HepG2 (cell line): ENCODE measurements at regions not wholly inside any gene's neighbourhood (a gene's known extent, or its start where the extent isn't known, plus 50 kb on each side); places are given as distances from the start of the nearest gene placed in this dataset.

Experiments used
- GATA4 ChIP-seq: sonication (generic); IDR thresholded peaks from 2 replicates; pipeline ENCODE4 v1.6.1; 2016; ENCODE audit warnings: antibody characterized with exemption, low read depth, borderline replicate concordance
- GATAD1 ChIP-seq: IDR thresholded peaks from 2 replicates; pipeline ENCODE4 v1.6.1; 2016; ENCODE audit warnings: missing genetic modification reagents, missing compliant biosample characterization
- HES4 ChIP-seq: sonication (generic); formaldehyde crosslinking; IDR thresholded peaks from 2 replicates; pipeline ENCODE4 v1.9.0; 2021; ENCODE audit warnings: mild to moderate bottlenecking, missing genetic modification reagents, borderline replicate concordance
- HOXA9 ChIP-seq: sonication (generic); formaldehyde crosslinking; IDR thresholded peaks from 2 replicates; pipeline ENCODE4 v1.8.1; 2022; ENCODE audit warnings: missing genetic modification reagents, mild to moderate bottlenecking, moderate library complexity, borderline replicate concordance
- IRF2 ChIP-seq: IDR thresholded peaks from 2 replicates; pipeline ENCODE4 v1.6.1; 2018; ENCODE audit warnings: missing genetic modification reagents, missing compliant biosample characterization
- KDM2A ChIP-seq: sonication (generic); formaldehyde crosslinking; IDR thresholded peaks from 2 replicates; pipeline ENCODE4 v1.4.0; 2020; ENCODE audit warnings: low read depth, missing genetic modification reagents, borderline replicate concordance
- TARDBP ChIP-seq: sonication (generic); formaldehyde crosslinking; IDR thresholded peaks from 2 replicates; pipeline ENCODE4 v1.8.0; 2022; ENCODE audit warnings: mild to moderate bottlenecking, missing genetic modification reagents
- U2AF2 ChIP-seq: fragments of 200-400 bp; formaldehyde crosslinking; IDR thresholded peaks from 2 replicates; pipeline ENCODE4 v1.6.1; 2017; ENCODE audit warnings: low read depth, mild to moderate bottlenecking, low read length
- ZBTB7B ChIP-seq: sonication (generic); formaldehyde crosslinking; IDR thresholded peaks from 2 replicates; pipeline ENCODE4 v1.4.0; 2020; ENCODE audit warnings: missing genetic modification reagents
- ZFP41 ChIP-seq: sonication (generic); formaldehyde crosslinking; IDR thresholded peaks from 2 replicates; pipeline ENCODE4 v1.4.0; 2020; ENCODE audit warnings: mild to moderate bottlenecking, missing genetic modification reagents, borderline replicate concordance
- ZNF3 ChIP-seq: IDR thresholded peaks from 2 replicates; pipeline ENCODE4 v1.7.0; 2017; ENCODE audit warnings: inconsistent platforms
- ZNF530 ChIP-seq: sonication (generic); formaldehyde crosslinking; IDR thresholded peaks from 2 replicates; pipeline ENCODE4 v1.5.0; 2020; ENCODE audit warnings: low read depth, mild to moderate bottlenecking, missing genetic modification reagents
- ZNF563 ChIP-seq: sonication (generic); formaldehyde crosslinking; IDR thresholded peaks from 2 replicates; pipeline ENCODE4 v1.8.0; 2022; ENCODE audit warnings: mild to moderate bottlenecking, moderate library complexity, missing genetic modification reagents
- ZNF713 ChIP-seq: sonication (generic); formaldehyde crosslinking; IDR thresholded peaks from 2 replicates; pipeline ENCODE4 v1.4.0; 2020; ENCODE audit warnings: mild to moderate bottlenecking, missing genetic modification reagents
- ZNF768 ChIP-seq: sonication (generic); formaldehyde crosslinking; IDR thresholded peaks from 2 replicates; pipeline ENCODE4 v1.4.0; 2020; ENCODE audit warnings: missing genetic modification reagents
- ZNF792 ChIP-seq: IDR thresholded peaks from 2 replicates; pipeline ENCODE4 v1.6.1; 2016
- ZNF816 ChIP-seq: sonication (generic); formaldehyde crosslinking; IDR thresholded peaks from 2 replicates; pipeline ENCODE4 v1.8.0; 2022; ENCODE audit warnings: missing genetic modification reagents, mild to moderate bottlenecking, borderline replicate concordance
- TF ChIP-seq, protein P1 (sequence below): sonication (generic); formaldehyde crosslinking; IDR thresholded peaks from 2 replicates; pipeline ENCODE4 v1.4.0; 2020; ENCODE audit warnings: mild to moderate bottlenecking, missing genetic modification reagents, borderline replicate concordance
- TF ChIP-seq, protein P2 (sequence below): sonication (generic); formaldehyde crosslinking; IDR thresholded peaks from 2 replicates; pipeline ENCODE4 v1.4.0; 2020; ENCODE audit warnings: missing genetic modification reagents, borderline replicate concordance
- TF ChIP-seq, protein P3 (sequence below): sonication (generic); formaldehyde crosslinking; IDR thresholded peaks from 2 replicates; pipeline ENCODE4 v1.4.0; 2020; ENCODE audit warnings: missing genetic modification reagents
- TF ChIP-seq, protein P4 (sequence below): sonication (generic); formaldehyde crosslinking; IDR thresholded peaks from 2 replicates; pipeline ENCODE4 v1.4.0; 2020; ENCODE audit warnings: missing genetic modification reagents

DNA sequence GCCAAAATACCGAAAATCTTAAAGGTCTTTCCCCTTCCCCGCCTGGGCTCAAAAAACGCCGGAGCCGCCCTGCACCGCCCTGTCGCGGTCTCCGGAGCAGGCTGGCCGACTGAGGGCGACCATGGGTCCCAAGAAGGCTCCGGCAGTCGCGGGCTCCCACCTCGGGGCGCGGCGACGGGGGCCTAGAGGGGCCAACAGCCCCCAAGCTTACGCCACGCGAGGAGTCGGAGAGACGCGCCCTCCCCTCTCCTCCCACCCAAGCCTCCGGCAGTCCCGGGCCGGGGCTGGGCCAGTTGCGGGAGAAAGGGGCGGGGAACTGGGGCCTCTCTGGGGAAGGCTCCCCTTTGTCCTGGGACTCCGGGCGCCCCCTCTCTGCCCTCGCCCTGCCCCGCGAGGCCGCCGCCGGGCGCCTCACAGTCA is 69.2 kb downstream of the GOLGA8B start (continued):
- TF ChIP-seq, protein P1, sequence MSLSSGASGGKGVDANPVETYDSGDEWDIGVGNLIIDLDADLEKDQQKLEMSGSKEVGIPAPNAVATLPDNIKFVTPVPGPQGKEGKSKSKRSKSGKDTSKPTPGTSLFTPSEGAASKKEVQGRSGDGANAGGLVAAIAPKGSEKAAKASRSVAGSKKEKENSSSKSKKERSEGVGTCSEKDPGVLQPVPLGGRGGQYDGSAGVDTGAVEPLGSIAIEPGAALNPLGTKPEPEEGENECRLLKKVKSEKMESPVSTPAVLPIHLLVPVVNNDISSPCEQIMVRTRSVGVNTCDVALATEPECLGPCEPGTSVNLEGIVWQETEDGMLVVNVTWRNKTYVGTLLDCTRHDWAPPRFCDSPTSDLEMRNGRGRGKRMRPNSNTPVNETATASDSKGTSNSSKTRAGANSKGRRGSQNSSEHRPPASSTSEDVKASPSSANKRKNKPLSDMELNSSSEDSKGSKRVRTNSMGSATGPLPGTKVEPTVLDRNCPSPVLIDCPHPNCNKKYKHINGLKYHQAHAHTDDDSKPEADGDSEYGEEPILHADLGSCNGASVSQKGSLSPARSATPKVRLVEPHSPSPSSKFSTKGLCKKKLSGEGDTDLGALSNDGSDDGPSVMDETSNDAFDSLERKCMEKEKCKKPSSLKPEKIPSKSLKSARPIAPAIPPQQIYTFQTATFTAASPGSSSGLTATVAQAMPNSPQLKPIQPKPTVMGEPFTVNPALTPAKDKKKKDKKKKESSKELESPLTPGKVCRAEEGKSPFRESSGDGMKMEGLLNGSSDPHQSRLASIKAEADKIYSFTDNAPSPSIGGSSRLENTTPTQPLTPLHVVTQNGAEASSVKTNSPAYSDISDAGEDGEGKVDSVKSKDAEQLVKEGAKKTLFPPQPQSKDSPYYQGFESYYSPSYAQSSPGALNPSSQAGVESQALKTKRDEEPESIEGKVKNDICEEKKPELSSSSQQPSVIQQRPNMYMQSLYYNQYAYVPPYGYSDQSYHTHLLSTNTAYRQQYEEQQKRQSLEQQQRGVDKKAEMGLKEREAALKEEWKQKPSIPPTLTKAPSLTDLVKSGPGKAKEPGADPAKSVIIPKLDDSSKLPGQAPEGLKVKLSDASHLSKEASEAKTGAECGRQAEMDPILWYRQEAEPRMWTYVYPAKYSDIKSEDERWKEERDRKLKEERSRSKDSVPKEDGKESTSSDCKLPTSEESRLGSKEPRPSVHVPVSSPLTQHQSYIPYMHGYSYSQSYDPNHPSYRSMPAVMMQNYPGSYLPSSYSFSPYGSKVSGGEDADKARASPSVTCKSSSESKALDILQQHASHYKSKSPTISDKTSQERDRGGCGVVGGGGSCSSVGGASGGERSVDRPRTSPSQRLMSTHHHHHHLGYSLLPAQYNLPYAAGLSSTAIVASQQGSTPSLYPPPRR (CRISPR knock-in tag): no peak
- TF ChIP-seq ZNF563: no peak
- no peak for TF ChIP-seq ZNF3
- TF ChIP-seq U2AF2: no peak
- no peak for TF ChIP-seq GATA4
- TF ChIP-seq, protein P2, sequence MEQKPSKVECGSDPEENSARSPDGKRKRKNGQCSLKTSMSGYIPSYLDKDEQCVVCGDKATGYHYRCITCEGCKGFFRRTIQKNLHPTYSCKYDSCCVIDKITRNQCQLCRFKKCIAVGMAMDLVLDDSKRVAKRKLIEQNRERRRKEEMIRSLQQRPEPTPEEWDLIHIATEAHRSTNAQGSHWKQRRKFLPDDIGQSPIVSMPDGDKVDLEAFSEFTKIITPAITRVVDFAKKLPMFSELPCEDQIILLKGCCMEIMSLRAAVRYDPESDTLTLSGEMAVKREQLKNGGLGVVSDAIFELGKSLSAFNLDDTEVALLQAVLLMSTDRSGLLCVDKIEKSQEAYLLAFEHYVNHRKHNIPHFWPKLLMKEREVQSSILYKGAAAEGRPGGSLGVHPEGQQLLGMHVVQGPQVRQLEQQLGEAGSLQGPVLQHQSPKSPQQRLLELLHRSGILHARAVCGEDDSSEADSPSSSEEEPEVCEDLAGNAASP (CRISPR knock-in tag): no peak
- TF ChIP-seq, protein P3, sequence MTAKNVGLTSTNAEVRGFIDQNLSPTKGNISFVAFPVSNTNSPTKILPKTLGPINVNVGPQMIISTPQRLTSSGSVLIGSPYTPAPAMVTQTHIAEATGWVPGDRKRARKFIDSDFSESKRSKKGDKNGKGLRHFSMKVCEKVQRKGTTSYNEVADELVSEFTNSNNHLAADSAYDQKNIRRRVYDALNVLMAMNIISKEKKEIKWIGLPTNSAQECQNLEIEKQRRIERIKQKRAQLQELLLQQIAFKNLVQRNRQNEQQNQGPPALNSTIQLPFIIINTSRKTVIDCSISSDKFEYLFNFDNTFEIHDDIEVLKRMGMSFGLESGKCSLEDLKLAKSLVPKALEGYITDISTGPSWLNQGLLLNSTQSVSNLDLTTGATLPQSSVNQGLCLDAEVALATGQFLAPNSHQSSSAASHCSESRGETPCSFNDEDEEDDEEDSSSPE (CRISPR knock-in tag): 0 out of 2 replicates have a peak, but pooled peaks have one; percentile 30
- TF ChIP-seq ZNF713 (CRISPR knock-in tag): no peak
- TF ChIP-seq GATAD1 (CRISPR knock-in tag): no peak
- TF ChIP-seq ZFP41 (CRISPR knock-in tag): no peak
- TF ChIP-seq ZNF530 (CRISPR knock-in tag): no peak
- TF ChIP-seq, protein P4, sequence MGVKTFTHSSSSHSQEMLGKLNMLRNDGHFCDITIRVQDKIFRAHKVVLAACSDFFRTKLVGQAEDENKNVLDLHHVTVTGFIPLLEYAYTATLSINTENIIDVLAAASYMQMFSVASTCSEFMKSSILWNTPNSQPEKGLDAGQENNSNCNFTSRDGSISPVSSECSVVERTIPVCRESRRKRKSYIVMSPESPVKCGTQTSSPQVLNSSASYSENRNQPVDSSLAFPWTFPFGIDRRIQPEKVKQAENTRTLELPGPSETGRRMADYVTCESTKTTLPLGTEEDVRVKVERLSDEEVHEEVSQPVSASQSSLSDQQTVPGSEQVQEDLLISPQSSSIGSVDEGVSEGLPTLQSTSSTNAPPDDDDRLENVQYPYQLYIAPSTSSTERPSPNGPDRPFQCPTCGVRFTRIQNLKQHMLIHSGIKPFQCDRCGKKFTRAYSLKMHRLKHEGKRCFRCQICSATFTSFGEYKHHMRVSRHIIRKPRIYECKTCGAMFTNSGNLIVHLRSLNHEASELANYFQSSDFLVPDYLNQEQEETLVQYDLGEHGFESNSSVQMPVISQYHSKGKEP (CRISPR knock-in tag): no peak
- TF ChIP-seq KDM2A: peak; percentile 26; the same call in 1 of the 2 replicates
- no peak for TF ChIP-seq HOXA9 (CRISPR knock-in tag)
- TF ChIP-seq ZNF768 (CRISPR knock-in tag): no peak
- no peak for TF ChIP-seq IRF2
- TF ChIP-seq ZNF792 (CRISPR knock-in tag): no peak
- 0 out of 2 replicates have a peak, but pooled peaks have one; percentile 27 for TF ChIP-seq TARDBP (CRISPR knock-in tag)
- no peak; the same call in 1 of the 2 replicates for TF ChIP-seq ZBTB7B (CRISPR knock-in tag)
- no peak for TF ChIP-seq ZNF816 (CRISPR knock-in tag)
- TF ChIP-seq HES4 (CRISPR knock-in tag): no peak
